Loucy (cell line): ENCODE measurements at regions not wholly inside any gene's neighbourhood (a gene's known extent, or its start where the extent isn't known, plus 50 kb on each side); places are given as distances from the start of the nearest gene placed in this dataset.

Experiments
- H2AFZ ChIP-seq: fragments of 200-600 bp; sonication (generic); 2 replicates; pipeline ENCODE4 v1.6.0; 2016; ENCODE audit warnings: antibody characterized with exemption, mild to moderate bottlenecking, low read length, moderate library complexity
- H3F3A ChIP-seq: fragments of 200-600 bp; 2 replicates; pipeline ENCODE4 v1.6.0; 2016; ENCODE audit warnings: antibody characterized with exemption, low read depth, mild to moderate bottlenecking
- H3K27me3 ChIP-seq: fragments of 200-600 bp; sonication (generic); 2 replicates; pipeline ENCODE4 v1.6.1; 2014; ENCODE audit warnings: low read length, mild to moderate bottlenecking; ENCODE audit not compliant: insufficient read depth, poor library complexity, severe bottlenecking
- H3K36me3 ChIP-seq: fragments of 200-600 bp; sonication (generic); 2 replicates; pipeline ENCODE4 v1.6.1; 2016; ENCODE audit warnings: low read length; ENCODE audit not compliant: insufficient read depth
- H3K4me1 ChIP-seq: fragments of 200-600 bp; sonication (generic); 2 replicates; pipeline ENCODE4 v1.5.1; 2014; ENCODE audit warnings: low read length, mild to moderate bottlenecking; ENCODE audit not compliant: insufficient read depth, poor library complexity, severe bottlenecking
- H3K4me2 ChIP-seq: fragments of 200-600 bp; sonication (generic); 2 replicates; pipeline ENCODE4 v1.6.0; 2014; ENCODE audit warnings: antibody characterized with exemption, low read length, low read depth, mild to moderate bottlenecking; ENCODE audit not compliant: poor library complexity, severe bottlenecking
- H3K4me3 ChIP-seq: fragments of 200-600 bp; sonication (generic); 2 replicates; pipeline ENCODE4 v1.5.1; 2014; ENCODE audit warnings: low read length, mild to moderate bottlenecking, mixed read lengths; ENCODE audit not compliant: poor library complexity, severe bottlenecking
- H3K79me2 ChIP-seq: fragments of 200-600 bp; sonication (generic); 2 replicates; pipeline ENCODE4 v1.6.1; 2014; ENCODE audit warnings: low read length; ENCODE audit not compliant: insufficient read depth
- H3K9ac ChIP-seq: fragments of 200-600 bp; sonication (generic); 2 replicates; pipeline ENCODE4 v1.6.0; 2014; ENCODE audit warnings: mild to moderate bottlenecking, low read depth, low read length, moderate library complexity; ENCODE audit not compliant: poor library complexity, severe bottlenecking
- H3K9me2 ChIP-seq: fragments of 200-600 bp; sonication (generic); replicated peaks from 2 replicates; pipeline ENCODE4 v1.6.1; 2016; ENCODE audit warnings: low read depth, low read length, mixed read lengths
- H3K9me3 ChIP-seq: fragments of 200-600 bp; sonication (generic); 2 replicates; pipeline ENCODE4 v1.6.1; 2014; ENCODE audit warnings: mild to moderate bottlenecking, antibody characterized with exemption, low read length, low read depth; ENCODE audit not compliant: insufficient read depth
- H4K20me1 ChIP-seq: fragments of 200-600 bp; sonication (generic); 2 replicates; pipeline ENCODE4 v1.6.0; 2014; ENCODE audit warnings: antibody characterized with exemption, low read length, mild to moderate bottlenecking; ENCODE audit not compliant: insufficient read depth, poor library complexity, severe bottlenecking
- EZH2phosphoT487 ChIP-seq: fragments of 200-600 bp; IDR thresholded peaks from 2 replicates; pipeline ENCODE4 v1.6.1; 2018; ENCODE audit warnings: antibody characterized with exemption, mild to moderate bottlenecking, moderate library complexity, borderline replicate concordance
- TF ChIP-seq, protein P1 (sequence below): fragments of 200-600 bp; sonication (generic); conservative IDR thresholded peaks from 2 replicates; pipeline ENCODE4 v1.5.1; 2014; ENCODE audit warnings: mild to moderate bottlenecking, antibody characterized with exemption, low read length

DNA sequence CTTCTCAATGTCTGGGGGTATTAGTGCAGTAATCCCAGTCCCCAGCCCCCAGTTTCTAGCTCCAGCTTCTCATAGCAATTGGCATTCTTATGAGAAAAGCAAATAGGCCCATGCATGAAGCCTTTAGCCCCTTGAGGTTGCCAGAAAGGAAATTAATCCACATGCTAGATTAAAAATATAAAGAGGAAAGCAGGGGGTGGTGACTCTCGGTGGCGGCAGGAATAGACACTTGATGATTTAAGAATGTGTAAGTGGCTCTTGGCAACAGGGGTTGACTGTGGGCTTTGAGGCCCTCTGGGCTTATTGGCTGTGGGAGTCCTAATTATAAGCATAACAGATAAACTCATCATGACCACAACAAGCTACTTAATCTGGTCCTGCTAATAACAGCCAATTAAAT is 1367.3 kb upstream of the FLRT2 start:
- H3K36me3 ChIP-seq = no peaks in the 10 kb centered on the region
- no peaks in the 10 kb centered on the region for H3F3A ChIP-seq
- H3K79me2 ChIP-seq = no peaks in the 10 kb centered on the region
- no peaks in the 10 kb centered on the region for H3K9me3 ChIP-seq
- H2AFZ ChIP-seq = no peak overlapping the region
- H3K4me1 ChIP-seq = no peaks in the 10 kb centered on the region
- H3K9ac ChIP-seq = no peak overlapping the region
- no peak overlapping the region for H3K4me2 ChIP-seq
- no peaks in the 10 kb centered on the region for H4K20me1 ChIP-seq
- no peaks in the 10 kb centered on the region for H3K27me3 ChIP-seq
- no peaks in the 10 kb centered on the region for H3K9me2 ChIP-seq
- no peak overlapping the region for H3K4me3 ChIP-seq
- no peak for TF ChIP-seq EZH2phosphoT487
- TF ChIP-seq, protein P1, sequence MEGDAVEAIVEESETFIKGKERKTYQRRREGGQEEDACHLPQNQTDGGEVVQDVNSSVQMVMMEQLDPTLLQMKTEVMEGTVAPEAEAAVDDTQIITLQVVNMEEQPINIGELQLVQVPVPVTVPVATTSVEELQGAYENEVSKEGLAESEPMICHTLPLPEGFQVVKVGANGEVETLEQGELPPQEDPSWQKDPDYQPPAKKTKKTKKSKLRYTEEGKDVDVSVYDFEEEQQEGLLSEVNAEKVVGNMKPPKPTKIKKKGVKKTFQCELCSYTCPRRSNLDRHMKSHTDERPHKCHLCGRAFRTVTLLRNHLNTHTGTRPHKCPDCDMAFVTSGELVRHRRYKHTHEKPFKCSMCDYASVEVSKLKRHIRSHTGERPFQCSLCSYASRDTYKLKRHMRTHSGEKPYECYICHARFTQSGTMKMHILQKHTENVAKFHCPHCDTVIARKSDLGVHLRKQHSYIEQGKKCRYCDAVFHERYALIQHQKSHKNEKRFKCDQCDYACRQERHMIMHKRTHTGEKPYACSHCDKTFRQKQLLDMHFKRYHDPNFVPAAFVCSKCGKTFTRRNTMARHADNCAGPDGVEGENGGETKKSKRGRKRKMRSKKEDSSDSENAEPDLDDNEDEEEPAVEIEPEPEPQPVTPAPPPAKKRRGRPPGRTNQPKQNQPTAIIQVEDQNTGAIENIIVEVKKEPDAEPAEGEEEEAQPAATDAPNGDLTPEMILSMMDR = no peak

DNA sequence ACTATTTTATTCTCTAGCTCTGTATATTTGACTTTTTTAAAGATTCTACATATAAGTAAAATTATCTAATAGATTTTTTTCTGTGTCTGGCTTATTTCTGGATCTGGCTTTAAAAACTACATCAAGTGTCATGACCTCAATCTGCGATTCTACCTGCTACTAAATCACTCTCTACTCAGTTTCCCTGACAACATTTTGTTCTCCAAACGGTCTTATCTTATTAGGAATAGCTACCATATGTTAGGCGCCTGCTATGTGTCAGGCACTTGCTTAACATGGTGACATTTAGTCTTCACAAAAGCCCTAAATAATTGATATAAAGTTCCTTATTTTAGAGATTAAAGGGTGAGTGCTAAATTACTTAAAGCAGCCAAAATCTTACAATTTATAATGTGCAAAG is 1362.9 kb upstream of the FLRT2 start:
- Histone ChIP-seq H3K79me2 (no peaks in the 10 kb centered on the region), H3K36me3 (no peaks in the 10 kb centered on the region), H3F3A (no peaks in the 10 kb centered on the region), H3K27me3 (no peaks in the 10 kb centered on the region), H3K4me2 (no peak overlapping the region), H3K4me3 (no peak overlapping the region), H4K20me1 (no peaks in the 10 kb centered on the region), H3K9me3 (no peaks in the 10 kb centered on the region), H3K9me2 (no peaks in the 10 kb centered on the region), H3K9ac (no peak overlapping the region), H2AFZ (no peak overlapping the region), H3K4me1 (no peaks in the 10 kb centered on the region)
- TF ChIP-seq, protein P1 = no peak
- TF ChIP-seq EZH2phosphoT487 = no peak

DNA sequence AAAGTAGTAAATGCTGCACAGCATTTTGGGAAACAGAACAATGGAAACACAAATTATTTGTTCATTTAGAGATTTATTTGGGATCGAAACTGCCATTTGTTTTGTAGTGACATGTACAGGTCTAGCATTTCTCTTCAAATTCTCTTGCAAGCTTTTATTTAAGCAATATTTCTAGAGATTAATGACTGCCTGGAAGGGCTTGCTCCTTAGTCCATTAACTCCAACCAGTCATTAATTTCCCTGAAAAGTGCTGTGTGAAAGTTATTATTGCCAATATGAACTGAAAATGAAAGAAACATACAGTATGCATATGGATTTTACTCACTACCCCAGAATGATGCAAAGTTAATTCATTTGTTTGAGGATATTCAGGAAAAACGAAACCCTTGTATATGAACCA is 1349.6 kb upstream of the FLRT2 start:
- Histone ChIP-seq H2AFZ (no peak overlapping the region), H3K4me3 (no peak overlapping the region), H3K9ac (no peak overlapping the region), H3K4me2 (no peak overlapping the region), H3F3A (no peaks in the 10 kb centered on the region), H3K9me3 (no peaks in the 10 kb centered on the region), H3K36me3 (no peaks in the 10 kb centered on the region), H3K9me2 (no peaks in the 10 kb centered on the region), H3K79me2 (no peaks in the 10 kb centered on the region), H3K27me3 (no peaks in the 10 kb centered on the region), H4K20me1 (no peaks in the 10 kb centered on the region), H3K4me1 (no peaks in the 10 kb centered on the region)
- TF ChIP-seq, protein P1 = no peak
- TF ChIP-seq EZH2phosphoT487 = no peak
